Sigmoid colon (tissue), 4 donors: ENCODE measurements at regions not wholly inside any gene's neighbourhood (a gene's known extent, or its start where the extent isn't known, plus 50 kb on each side); places are given as distances from the start of the nearest gene placed in this dataset.

Source experiments
- CTCF ChIP-seq, 4 experiments: fragments of 450-650 bp in 3 of 4; fragments of 200-600 bp in 1 of 4; IDR thresholded peaks; one replicate each; pipeline ENCODE4 v1.5.1; 2016 to 2019; ENCODE audit warnings: antibody characterized with exemption in 4 of 4, mild to moderate bottlenecking in 3 of 4, moderate library complexity in 2 of 4
- POLR2AphosphoS5 ChIP-seq, 4 donors: sonication (generic); formaldehyde crosslinking; IDR thresholded peaks; one replicate each; pipeline ENCODE4 v1.6.1; 2017; ENCODE audit warnings: antibody characterized with exemption in 4 of 4

GRCh38 chr5:28217695-28218094, 1179.3 kb upstream of the CDH9 start:
- TF ChIP-seq CTCF (IDR thresholded peaks at IDR 0.05) (no peak), POLR2AphosphoS5 (IDR thresholded peaks at IDR 0.05) (no peak)
